OCI-LY7 (cell line): ENCODE measurements at regions not wholly inside any gene's neighbourhood (a gene's known extent, or its start where the extent isn't known, plus 50 kb on each side); places are given as distances from the start of the nearest gene placed in this dataset.

Source experiments
- BruUV-seq: library from RNA; stranded (reverse); fragments of 400-500 nt; replicated peaks from 2 replicates; lab custom pipeline; 2021; lab: Mats Ljungman, UMichigan
- CTCF ChIA-PET: fragments of 300-600 bp; sonication (Branson Sonifier 250); formaldehyde crosslinking; loops from one replicate; lab custom pipeline; 2022; ENCODE audit warnings: antibody characterized with exemption; ENCODE audit not compliant: unreplicated experiment; lab: Charles Lee
- POLR2A ChIA-PET: fragments of 300-600 bp; sonication (Branson Sonifier 250); formaldehyde crosslinking; loops from one replicate; lab custom pipeline; 2022; ENCODE audit warnings: antibody characterized with exemption; lab: Charles Lee
- DNase-seq: peaks from one replicate; pipeline ENCODE4 v3.0.0-alpha.2; 2015; ENCODE audit warnings: low spot score
- H2AFZ ChIP-seq: fragments of 200-600 bp; sonication (generic), shearing (Covaris generic); 2 replicates; pipeline ENCODE4 v1.6.1; 2014; ENCODE audit warnings: mild to moderate bottlenecking, antibody characterized with exemption, low read length, moderate library complexity
- H3K27ac ChIP-seq: fragments of 200-600 bp; sonication (generic); 2 replicates; pipeline ENCODE4 v1.5.1; 2014; ENCODE audit warnings: mixed run types, low read depth, mild to moderate bottlenecking, moderate library complexity, low read length, inconsistent platforms; ENCODE audit not compliant: poor library complexity, severe bottlenecking
- H3K36me3 ChIP-seq: fragments of 200-600 bp; sonication (generic); 2 replicates; pipeline ENCODE4 v1.6.1; 2014; ENCODE audit warnings: mild to moderate bottlenecking, antibody characterized with exemption, low read length, moderate library complexity, mixed read lengths; ENCODE audit not compliant: insufficient read depth
- H3K4me1 ChIP-seq: fragments of 200-600 bp; sonication (generic); 2 replicates; pipeline ENCODE4 v1.5.1; 2014; ENCODE audit warnings: mild to moderate bottlenecking, low read length; ENCODE audit not compliant: insufficient read depth, poor library complexity, severe bottlenecking
- H3K4me2 ChIP-seq: fragments of 200-600 bp; sonication (generic); 2 replicates; pipeline ENCODE4 v1.6.1; 2014; ENCODE audit warnings: mild to moderate bottlenecking, low read length
- H3K4me3 ChIP-seq: fragments of 200-600 bp; sonication (generic); 2 replicates; pipeline ENCODE4 v1.5.1; 2014; ENCODE audit warnings: mild to moderate bottlenecking, low read depth, low read length; ENCODE audit not compliant: poor library complexity, severe bottlenecking
- H3K79me2 ChIP-seq: fragments of 200-600 bp; sonication (generic); 2 replicates; pipeline ENCODE4 v1.6.1; 2016; ENCODE audit warnings: low read depth, mild to moderate bottlenecking, low read length, moderate library complexity, mixed read lengths; ENCODE audit not compliant: insufficient read depth
- H3K9me2 ChIP-seq: fragments of 200-600 bp; sonication (generic); 2 replicates; pipeline ENCODE4 v1.6.1; 2016; ENCODE audit warnings: mild to moderate bottlenecking, low read length, mixed read lengths; ENCODE audit not compliant: insufficient read depth
- H3K9me3 ChIP-seq: fragments of 200-600 bp; sonication (generic); 2 replicates; pipeline ENCODE4 v1.6.1; 2014; ENCODE audit warnings: mild to moderate bottlenecking, mixed run types, low read length, mixed read lengths
- H4K20me1 ChIP-seq: fragments of 200-600 bp; sonication (generic); 2 replicates; pipeline ENCODE4 v1.6.1; 2014; ENCODE audit warnings: mild to moderate bottlenecking, antibody characterized with exemption, low read length, moderate library complexity, mixed read lengths; ENCODE audit not compliant: insufficient read depth
- EZH2phosphoT487 ChIP-seq: fragments of 200-600 bp; sonication (generic); IDR thresholded peaks from 2 replicates; pipeline ENCODE4 v1.6.1; 2018; ENCODE audit warnings: low read depth, borderline replicate concordance, mild to moderate bottlenecking, mixed run types, antibody characterized with exemption, low read length, moderate library complexity, mixed read lengths
- intact Hi-C: fragments of 100-400 bp; cut with micrococcal nuclease; formaldehyde crosslinking; loops from one replicate; pipeline ENCODE4 v1.10.0; 2022; ENCODE audit not compliant: unreplicated experiment
- TF ChIP-seq, protein P1 (sequence below): fragments of 200-600 bp; sonication (generic); conservative IDR thresholded peaks from 2 replicates; pipeline ENCODE4 v1.5.1; 2014; ENCODE audit warnings: mild to moderate bottlenecking, antibody characterized with exemption, low read length, moderate library complexity, mixed read lengths

DNA sequence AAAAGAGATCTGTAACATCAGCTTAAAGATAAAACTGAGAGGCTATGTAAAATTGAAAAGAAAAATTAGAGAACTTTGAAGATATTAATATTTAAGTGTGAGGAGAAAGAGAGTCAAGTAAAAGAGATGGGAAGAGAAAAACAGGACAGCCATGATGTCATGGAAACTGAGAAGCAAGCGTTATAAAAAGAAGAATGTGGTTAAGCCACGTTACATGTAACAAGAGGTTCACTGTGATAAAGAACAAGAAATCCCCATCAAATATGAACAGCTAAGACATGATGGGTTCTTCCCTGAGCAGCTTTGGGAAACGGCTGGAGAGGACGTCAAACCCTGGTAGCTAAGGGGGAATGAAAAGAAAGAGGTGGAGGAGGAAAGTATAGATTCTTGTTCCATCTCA is 1269.3 kb upstream of the TENM3 start:
- Histone ChIP-seq H3K27ac (no peak overlapping the region), H3K9me2 (no peaks in the 10 kb centered on the region), H3K36me3 (no peaks in the 10 kb centered on the region), H3K9me3 (no peaks in the 10 kb centered on the region), H3K4me2 (no peak overlapping the region), H3K79me2 (no peaks in the 10 kb centered on the region), H4K20me1 (no peaks in the 10 kb centered on the region), H3K4me1 (no peaks in the 10 kb centered on the region), H2AFZ (no peak overlapping the region), H3K4me3 (no peak overlapping the region)
- BruUV-seq, result no TSS peak
- CTCF ChIA-PET, result no interaction called here
- TF ChIP-seq, protein P1, sequence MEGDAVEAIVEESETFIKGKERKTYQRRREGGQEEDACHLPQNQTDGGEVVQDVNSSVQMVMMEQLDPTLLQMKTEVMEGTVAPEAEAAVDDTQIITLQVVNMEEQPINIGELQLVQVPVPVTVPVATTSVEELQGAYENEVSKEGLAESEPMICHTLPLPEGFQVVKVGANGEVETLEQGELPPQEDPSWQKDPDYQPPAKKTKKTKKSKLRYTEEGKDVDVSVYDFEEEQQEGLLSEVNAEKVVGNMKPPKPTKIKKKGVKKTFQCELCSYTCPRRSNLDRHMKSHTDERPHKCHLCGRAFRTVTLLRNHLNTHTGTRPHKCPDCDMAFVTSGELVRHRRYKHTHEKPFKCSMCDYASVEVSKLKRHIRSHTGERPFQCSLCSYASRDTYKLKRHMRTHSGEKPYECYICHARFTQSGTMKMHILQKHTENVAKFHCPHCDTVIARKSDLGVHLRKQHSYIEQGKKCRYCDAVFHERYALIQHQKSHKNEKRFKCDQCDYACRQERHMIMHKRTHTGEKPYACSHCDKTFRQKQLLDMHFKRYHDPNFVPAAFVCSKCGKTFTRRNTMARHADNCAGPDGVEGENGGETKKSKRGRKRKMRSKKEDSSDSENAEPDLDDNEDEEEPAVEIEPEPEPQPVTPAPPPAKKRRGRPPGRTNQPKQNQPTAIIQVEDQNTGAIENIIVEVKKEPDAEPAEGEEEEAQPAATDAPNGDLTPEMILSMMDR, result no peak
- TF ChIP-seq EZH2phosphoT487, result no peak
- DNase-seq, result no peak
- POLR2A ChIA-PET, result no interaction called here
- intact Hi-C loops, result no loop called here

DNA sequence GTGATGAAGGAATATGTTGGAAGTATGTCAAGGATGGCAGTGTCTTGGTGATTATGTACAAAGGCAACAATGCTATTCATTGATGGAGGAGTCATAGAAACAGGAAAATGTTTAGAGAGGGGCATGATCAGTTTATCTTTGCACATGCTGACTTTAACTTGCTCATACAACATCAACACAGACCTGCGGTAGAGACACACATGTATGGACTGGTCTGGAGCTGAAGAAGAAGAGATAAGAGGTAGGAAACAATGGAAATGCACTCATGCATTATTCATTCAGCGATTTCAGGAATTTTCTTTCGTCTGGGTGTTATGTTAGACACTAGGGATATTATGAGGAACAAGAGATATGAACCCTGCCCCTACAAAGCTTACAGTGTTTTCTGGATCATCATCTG is 1252.3 kb upstream of the TENM3 start:
- H3K4me3 ChIP-seq, result no peak overlapping the region
- no peak overlapping the region for H3K27ac ChIP-seq
- TF ChIP-seq, protein P1, result no peak
- TF ChIP-seq EZH2phosphoT487, result no peak
- no TSS peak for BruUV-seq
- no peaks in the 10 kb centered on the region for H3K36me3 ChIP-seq
- intact Hi-C loops, result no loop called here
- no peaks in the 10 kb centered on the region for H3K79me2 ChIP-seq
- no peak for DNase-seq
- no peaks in the 10 kb centered on the region for H4K20me1 ChIP-seq
- CTCF ChIA-PET, result no interaction called here
- POLR2A ChIA-PET, result no interaction called here
- H3K9me2 ChIP-seq, result no peaks in the 10 kb centered on the region
- no peak overlapping the region for H3K4me2 ChIP-seq
- H3K4me1 ChIP-seq, result no peaks in the 10 kb centered on the region
- H3K9me3 ChIP-seq, result no peaks in the 10 kb centered on the region
- no peak overlapping the region for H2AFZ ChIP-seq

DNA sequence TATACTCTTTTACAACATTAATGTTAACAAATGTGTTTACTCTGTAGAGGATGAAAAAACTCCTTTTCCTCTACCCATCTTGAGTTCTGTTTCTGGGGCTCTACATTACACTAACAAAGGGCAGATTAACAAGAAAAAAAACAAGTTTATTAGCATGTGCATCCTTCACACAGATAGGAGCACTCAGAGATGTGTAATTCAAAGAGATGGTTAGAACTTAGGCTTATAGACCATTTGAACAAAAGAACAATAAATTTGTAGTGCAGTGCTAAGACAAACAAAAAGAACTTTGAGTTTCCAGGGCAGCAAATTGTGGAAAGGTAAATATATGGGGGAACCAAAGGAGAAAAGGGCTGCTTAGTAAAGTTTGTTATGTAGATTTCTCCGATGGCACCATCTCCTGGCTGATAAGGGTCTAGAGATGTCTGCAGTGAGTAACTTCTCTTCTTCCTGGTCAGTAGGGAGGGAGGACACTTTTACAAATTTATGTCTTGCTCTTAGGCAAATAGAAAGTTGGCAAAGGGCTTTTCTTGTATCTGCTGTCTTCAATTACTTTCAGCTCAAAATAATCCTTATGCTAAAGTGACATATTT is 1249.9 kb upstream of the TENM3 start:
- H3K9me2 ChIP-seq, result no peaks in the 10 kb centered on the region
- H4K20me1 ChIP-seq, result no peaks in the 10 kb centered on the region
- H2AFZ ChIP-seq, result no peak overlapping the region; the same call in 1 of the 2 replicates
- ChIA-PET CTCF (no interaction called here), POLR2A (no interaction called here)
- intact Hi-C loops, result no loop called here
- TF ChIP-seq, protein P1, result peak; percentile 31; the same call in 1 of the 2 replicates
- TF ChIP-seq EZH2phosphoT487, result no peak
- no peak overlapping the region for H3K4me3 ChIP-seq
- no peaks in the 10 kb centered on the region for H3K9me3 ChIP-seq
- no TSS peak for BruUV-seq
- no peaks in the 10 kb centered on the region for H3K79me2 ChIP-seq
- H3K27ac ChIP-seq, result no peak overlapping the region
- H3K36me3 ChIP-seq, result no peaks in the 10 kb centered on the region
- peak; percentile 9 for DNase-seq
- no peak overlapping the region for H3K4me2 ChIP-seq
- H3K4me1 ChIP-seq, result no peaks in the 10 kb centered on the region
